AG04450 (cell line): ENCODE measurements at regions not wholly inside any gene's neighbourhood (a gene's known extent, or its start where the extent isn't known, plus 50 kb on each side); places are given as distances from the start of the nearest gene placed in this dataset.

Experiments
- CTCF ChIA-PET: fragments of 300-600, 350-600 bp; formaldehyde crosslinking; extraction: SDS; loops from one replicate; lab custom pipeline; 2022; ENCODE audit warnings: antibody characterized with exemption, inconsistent platforms; lab: Charles Lee
- POLR2A ChIA-PET: fragments of 350-600 bp; formaldehyde crosslinking; extraction: SDS; loops from one replicate; lab custom pipeline; 2021; ENCODE audit warnings: antibody characterized with exemption, inconsistent platforms; lab: Yijun Ruan, JAX
- DNase-seq: peaks from one replicate; pipeline ENCODE4 v3.0.0-alpha.2; 2011; ENCODE audit warnings: low read depth, low spot score
- H3K27ac ChIP-seq: one replicate; pipeline ENCODE4 v1.5.1; 2012; ENCODE audit warnings: low read depth, low read length, control low read depth
- H3K27me3 ChIP-seq: one replicate; pipeline ENCODE4 v1.6.0; 2012; ENCODE audit warnings: low read length; ENCODE audit not compliant: control insufficient read depth, insufficient read depth
- H3K4me3 ChIP-seq: 2 replicates; pipeline ENCODE4 v1.5.1; 2011; ENCODE audit warnings: mild to moderate bottlenecking, low read depth, low read length, control low read depth
- H3K9me3 ChIP-seq: 2 replicates; pipeline ENCODE4 v1.5.1; 2012; ENCODE audit warnings: low read length; ENCODE audit not compliant: control insufficient read depth, insufficient read depth
- CTCF ChIP-seq: IDR thresholded peaks from 2 replicates; pipeline ENCODE4 v1.5.1; 2011; ENCODE audit warnings: low read depth, low read length, control low read depth, inconsistent platforms

GRCh38 chr5:20608567-20608966 lies 620.6 kb upstream of the CDH18 start:
- ChIA-PET POLR2A (no interaction called here), CTCF (no interaction called here)
- Histone ChIP-seq H3K9me3 (no peaks in the 10 kb centered on the region), H3K27ac (no peak overlapping the region), H3K4me3 (no peak overlapping the region), H3K27me3 (no peaks in the 10 kb centered on the region)
- no peak for DNase-seq
- TF ChIP-seq CTCF, result no peak

GRCh38 chr5:20605732-20606525 lies 617.9 kb upstream of the CDH18 start:
- Histone ChIP-seq H3K9me3 (no peaks in the 10 kb centered on the region; the same call in 1 of the 2 replicates), H3K27ac (no peak overlapping the region), H3K4me3 (no peak overlapping the region), H3K27me3 (no peaks in the 10 kb centered on the region)
- ChIA-PET CTCF (no interaction called here), POLR2A (no interaction called here)
- TF ChIP-seq CTCF, result no peak
- DNase-seq, result no peak

DNA sequence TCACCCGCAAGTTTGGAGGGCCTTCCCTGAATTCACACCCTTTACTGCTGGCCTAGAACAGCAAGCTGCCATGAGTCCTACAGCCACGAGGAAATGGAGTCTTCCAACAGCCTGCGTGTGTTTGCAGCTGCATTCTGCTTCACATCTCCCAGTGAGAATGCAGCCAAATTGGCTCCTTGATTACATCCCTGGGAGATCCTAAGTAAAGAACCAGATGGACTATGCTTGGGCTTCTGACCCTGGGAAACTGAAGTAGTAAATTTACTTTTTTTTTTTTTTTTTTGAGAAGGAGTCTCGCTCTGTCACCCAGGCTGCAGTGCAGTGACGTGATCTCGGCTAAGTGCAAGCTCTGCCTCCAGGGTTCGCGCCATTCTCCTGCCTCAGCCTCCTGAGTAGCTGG lies 617.0 kb upstream of the CDH18 start:
- Histone ChIP-seq H3K4me3 (no peak overlapping the region), H3K27ac (no peak overlapping the region), H3K27me3 (no peaks in the 10 kb centered on the region), H3K9me3 (no peaks in the 10 kb centered on the region; the same call in 1 of the 2 replicates)
- no peak for TF ChIP-seq CTCF
- DNase-seq, result no peak
- POLR2A ChIA-PET, result no interaction called here
- CTCF ChIA-PET, result no interaction called here

DNA sequence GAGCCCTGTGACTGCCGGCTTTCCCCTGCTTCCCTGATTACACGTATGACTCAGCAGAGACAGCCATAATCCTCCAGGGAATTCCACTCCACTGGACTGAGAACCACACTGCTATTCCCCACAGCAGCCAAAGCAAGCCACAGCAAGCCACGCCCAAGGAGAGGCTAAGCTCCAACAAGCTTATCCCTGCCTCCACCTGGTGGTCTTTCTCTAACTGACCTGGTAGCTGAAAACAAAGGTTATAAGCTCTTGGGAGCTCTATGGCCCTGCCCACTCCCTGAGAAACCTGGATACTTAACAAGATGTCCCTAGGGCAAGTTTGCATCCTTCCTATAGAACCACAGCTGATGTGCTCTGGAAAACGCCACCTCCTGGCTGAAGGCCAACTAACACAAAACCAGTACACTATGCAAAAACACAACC lies 613.7 kb upstream of the CDH18 start:
- H3K9me3 ChIP-seq, result no peaks in the 10 kb centered on the region; the same call in 1 of the 2 replicates
- DNase-seq, result no peak
- no peak overlapping the region for H3K4me3 ChIP-seq
- no peak overlapping the region for H3K27ac ChIP-seq
- no peaks in the 10 kb centered on the region for H3K27me3 ChIP-seq
- TF ChIP-seq CTCF, result no peak
- ChIA-PET CTCF (no interaction called here), POLR2A (no interaction called here)

GRCh38 chr5:20590356-20590755 lies 602.4 kb upstream of the CDH18 start:
- Histone ChIP-seq H3K9me3 (no peaks in the 10 kb centered on the region), H3K27ac (no peak overlapping the region), H3K4me3 (no peak overlapping the region), H3K27me3 (no peaks in the 10 kb centered on the region)
- POLR2A ChIA-PET, result no interaction called here
- no peak for TF ChIP-seq CTCF
- CTCF ChIA-PET, result no interaction called here
- DNase-seq, result no peak
